ENCODE measurements at regions not wholly inside any gene's neighbourhood (a gene's known extent, or its start where the extent isn't known, plus 50 kb on each side); places are given as distances from the start of the nearest gene placed in this dataset.

- no peak overlapping the region for H3K27ac ChIP-seq (ENCODE audit: low read depth in 1 of 3, low read length in 2 of 3)
These were observed 87.9 kb downstream of the UNC5CL start for GRCh38 chr6:40950986-40951698.

GRCh38 chr6:40948570-40948969, 90.5 kb downstream of the UNC5CL start:
- WGBS, 3 donors = 85 to 100% (median 93%) methylated on average over 3 of the region's 3 CpGs
- no peaks in the 10 kb centered on the region for H3K9me3 ChIP-seq (ENCODE audit: control insufficient read depth in 2 of 2, insufficient read depth in 1 of 2, low read depth in 1 of 2, low read length in 1 of 2)
- no peaks in the 10 kb centered on the region for H3K4me1 ChIP-seq (ENCODE audit: control insufficient read depth in 3 of 3, insufficient read depth in 2 of 3, low read depth in 1 of 3, low read length in 2 of 3)
- no peak overlapping the region for H3K4me3 ChIP-seq (ENCODE audit: low read depth in 1 of 3, low read length in 3 of 3)
- DNase-seq = no peak
- no peak for FAIRE-seq
- no peaks in the 10 kb centered on the region for H3K36me3 ChIP-seq (ENCODE audit: control insufficient read depth in 3 of 3, insufficient read depth in 2 of 3, low read depth in 1 of 3, low read length in 3 of 3)
- no peak overlapping the region for H3K27ac ChIP-seq (ENCODE audit: low read depth in 1 of 3, low read length in 2 of 3)
- H3K27me3 ChIP-seq (ENCODE audit: control insufficient read depth in 3 of 3, insufficient read depth in 3 of 3, low read length in 3 of 3) = peaks cover 0 to 1% (median 0%) of the 10 kb centered on the region in 3 donors

More at GRCh38 chr6:40950986-40951698, 87.9 kb downstream of the UNC5CL start:
- Histone ChIP-seq H3K36me3 (ENCODE audit: control insufficient read depth in 3 of 3, insufficient read depth in 2 of 3, low read depth in 1 of 3, low read length in 3 of 3) (no peaks in the 10 kb centered on the region), H3K4me3 (ENCODE audit: low read depth in 1 of 3, low read length in 3 of 3) (no peak overlapping the region), H3K4me1 (ENCODE audit: control insufficient read depth in 3 of 3, insufficient read depth in 2 of 3, low read depth in 1 of 3, low read length in 2 of 3) (no peaks in the 10 kb centered on the region), H3K27me3 (ENCODE audit: control insufficient read depth in 3 of 3, insufficient read depth in 3 of 3, low read length in 3 of 3) (peaks cover 0 to 1% (median 0%) of the 10 kb centered on the region in 3 donors), H3K9me3 (ENCODE audit: control insufficient read depth in 2 of 2, insufficient read depth in 1 of 2, low read depth in 1 of 2, low read length in 1 of 2) (no peaks in the 10 kb centered on the region)
- FAIRE-seq (no peak), DNase-seq (no peak)
- 71 to 79% (median 73%) methylated on average over 7 of the region's 7 CpGs for WGBS, 3 donors

GRCh38 chr6:40947876-40948526, 91.0 kb downstream of the UNC5CL start:
- no peak overlapping the region for H3K4me3 ChIP-seq (ENCODE audit: low read depth in 1 of 3, low read length in 3 of 3)
- no peak for FAIRE-seq

GRCh38 chr6:40946738-40947301, 92.2 kb downstream of the UNC5CL start:
- 83 to 91% (median 89%) methylated on average over 1 of the region's 1 CpG for WGBS, 3 donors
- DNase-seq (no peak), FAIRE-seq (no peak)
- no peaks in the 10 kb centered on the region for H3K36me3 ChIP-seq (ENCODE audit: control insufficient read depth in 3 of 3, insufficient read depth in 2 of 3, low read depth in 1 of 3, low read length in 3 of 3)
- H3K4me3 ChIP-seq (ENCODE audit: low read depth in 1 of 3, low read length in 3 of 3) = no peak overlapping the region
- no peak overlapping the region for H3K27ac ChIP-seq (ENCODE audit: low read depth in 1 of 3, low read length in 2 of 3)
- no peaks in the 10 kb centered on the region for H3K27me3 ChIP-seq (ENCODE audit: control insufficient read depth in 3 of 3, insufficient read depth in 3 of 3, low read length in 3 of 3)
- H3K9me3 ChIP-seq (ENCODE audit: control insufficient read depth in 2 of 2, insufficient read depth in 1 of 2, low read depth in 1 of 2, low read length in 1 of 2) = no peaks in the 10 kb centered on the region
- H3K4me1 ChIP-seq (ENCODE audit: control insufficient read depth in 3 of 3, insufficient read depth in 2 of 3, low read depth in 1 of 3, low read length in 2 of 3) = no peaks in the 10 kb centered on the region

More at GRCh38 chr6:40947876-40948526, 91.0 kb downstream of the UNC5CL start:
- Histone ChIP-seq H3K36me3 (ENCODE audit: control insufficient read depth in 3 of 3, insufficient read depth in 2 of 3, low read depth in 1 of 3, low read length in 3 of 3) (no peaks in the 10 kb centered on the region), H3K4me1 (ENCODE audit: control insufficient read depth in 3 of 3, insufficient read depth in 2 of 3, low read depth in 1 of 3, low read length in 2 of 3) (no peaks in the 10 kb centered on the region), H3K27me3 (ENCODE audit: control insufficient read depth in 3 of 3, insufficient read depth in 3 of 3, low read length in 3 of 3) (peaks cover 0 to 1% (median 0%) of the 10 kb centered on the region in 3 donors), H3K27ac (ENCODE audit: low read depth in 1 of 3, low read length in 2 of 3) (no peak overlapping the region), H3K9me3 (ENCODE audit: control insufficient read depth in 2 of 2, insufficient read depth in 1 of 2, low read depth in 1 of 2, low read length in 1 of 2) (no peaks in the 10 kb centered on the region)
- DNase-seq = no peak
- WGBS, 3 donors = 89 to 90% (median 89%) methylated on average over 2 of the region's 2 CpGs

GRCh38 chr6:40937491-40937890, 101.5 kb downstream of the UNC5CL start:
- 59 to 86% (median 73%) methylated on average over 2 of the region's 2 CpGs for WGBS, 3 donors
- no peak for FAIRE-seq
- no peak for DNase-seq
- Histone ChIP-seq H3K4me1 (ENCODE audit: control insufficient read depth in 3 of 3, insufficient read depth in 2 of 3, low read depth in 1 of 3, low read length in 2 of 3) (no peaks in the 10 kb centered on the region), H3K27ac (ENCODE audit: low read depth in 1 of 3, low read length in 2 of 3) (no peak overlapping the region), H3K27me3 (ENCODE audit: control insufficient read depth in 3 of 3, insufficient read depth in 3 of 3, low read length in 3 of 3) (no peaks in the 10 kb centered on the region), H3K36me3 (ENCODE audit: control insufficient read depth in 3 of 3, insufficient read depth in 2 of 3, low read depth in 1 of 3, low read length in 3 of 3) (no peaks in the 10 kb centered on the region), H3K9me3 (ENCODE audit: control insufficient read depth in 2 of 2, insufficient read depth in 1 of 2, low read depth in 1 of 2, low read length in 1 of 2) (no peaks in the 10 kb centered on the region), H3K4me3 (ENCODE audit: low read depth in 1 of 3, low read length in 3 of 3) (no peak overlapping the region)

GRCh38 chr6:40936818-40937251, 102.2 kb downstream of the UNC5CL start:
- no peak overlapping the region for H3K4me3 ChIP-seq (ENCODE audit: low read depth in 1 of 3, low read length in 3 of 3)
- no peaks in the 10 kb centered on the region for H3K4me1 ChIP-seq (ENCODE audit: control insufficient read depth in 3 of 3, insufficient read depth in 2 of 3, low read depth in 1 of 3, low read length in 2 of 3)
- H3K27me3 ChIP-seq (ENCODE audit: control insufficient read depth in 3 of 3, insufficient read depth in 3 of 3, low read length in 3 of 3) = no peaks in the 10 kb centered on the region
- no peaks in the 10 kb centered on the region for H3K9me3 ChIP-seq (ENCODE audit: control insufficient read depth in 2 of 2, insufficient read depth in 1 of 2, low read depth in 1 of 2, low read length in 1 of 2)
- WGBS, 3 donors = 62 to 86% (median 81%) methylated on average over 3 of the region's 3 CpGs
- FAIRE-seq = no peak
- H3K36me3 ChIP-seq (ENCODE audit: control insufficient read depth in 3 of 3, insufficient read depth in 2 of 3, low read depth in 1 of 3, low read length in 3 of 3) = no peaks in the 10 kb centered on the region
- H3K27ac ChIP-seq (ENCODE audit: low read depth in 1 of 3, low read length in 2 of 3) = no peak overlapping the region
- DNase-seq = no peak

- no peak overlapping the region for H3K4me3 ChIP-seq (ENCODE audit: low read depth in 1 of 3, low read length in 3 of 3)
- no peaks in the 10 kb centered on the region for H3K9me3 ChIP-seq (ENCODE audit: control insufficient read depth in 2 of 2, insufficient read depth in 1 of 2, low read depth in 1 of 2, low read length in 1 of 2)
- WGBS, 3 donors = 79 to 87% (median 81%) methylated on average over 5 of the region's 5 CpGs
- peaks cover 0 to 10% (median 0%) of the 10 kb centered on the region in 3 donors for H3K4me1 ChIP-seq (ENCODE audit: control insufficient read depth in 3 of 3, insufficient read depth in 2 of 3, low read depth in 1 of 3, low read length in 2 of 3)
- DNase-seq (no peak), FAIRE-seq (no peak)
- H3K27ac ChIP-seq (ENCODE audit: low read depth in 1 of 3, low read length in 2 of 3) = no peak overlapping the region
- H3K27me3 ChIP-seq (ENCODE audit: control insufficient read depth in 3 of 3, insufficient read depth in 3 of 3, low read length in 3 of 3) = no peaks in the 10 kb centered on the region
- no peaks in the 10 kb centered on the region for H3K36me3 ChIP-seq (ENCODE audit: control insufficient read depth in 3 of 3, insufficient read depth in 2 of 3, low read depth in 1 of 3, low read length in 3 of 3)
These were observed 105.2 kb downstream of the UNC5CL start for GRCh38 chr6:40933864-40934263.

GRCh38 chr6:40932953-40933352, 106.1 kb downstream of the UNC5CL start:
- Histone ChIP-seq H3K9me3 (ENCODE audit: control insufficient read depth in 2 of 2, insufficient read depth in 1 of 2, low read depth in 1 of 2, low read length in 1 of 2) (no peaks in the 10 kb centered on the region), H3K27me3 (ENCODE audit: control insufficient read depth in 3 of 3, insufficient read depth in 3 of 3, low read length in 3 of 3) (no peaks in the 10 kb centered on the region), H3K27ac (ENCODE audit: low read depth in 1 of 3, low read length in 2 of 3) (no peak overlapping the region), H3K36me3 (ENCODE audit: control insufficient read depth in 3 of 3, insufficient read depth in 2 of 3, low read depth in 1 of 3, low read length in 3 of 3) (no peaks in the 10 kb centered on the region), H3K4me3 (ENCODE audit: low read depth in 1 of 3, low read length in 3 of 3) (no peak overlapping the region), H3K4me1 (ENCODE audit: control insufficient read depth in 3 of 3, insufficient read depth in 2 of 3, low read depth in 1 of 3, low read length in 2 of 3) (peaks cover 0 to 10% (median 0%) of the 10 kb centered on the region in 3 donors)
- FAIRE-seq (no peak), DNase-seq (no peak)
- WGBS, 3 donors = 95 to 99% (median 98%) methylated on average over 6 of the region's 6 CpGs
